ENCODE measurements at regions not wholly inside any gene's neighbourhood (a gene's known extent, or its start where the extent isn't known, plus 50 kb on each side); places are given as distances from the start of the nearest gene placed in this dataset.

- no peak for TF ChIP-seq CTCF (IDR thresholded peaks at IDR 0.05)
- no peak for DNase-seq (ENCODE audit: low spot score)
- no peak for ATAC-seq (ENCODE audit: low FRiP score)
Measured at GRCh38 chr2:15687720-15688119, 96.1 kb downstream of the DDX1 start.

- DNase-seq (ENCODE audit: low spot score) (no peak), ATAC-seq (ENCODE audit: low FRiP score) (no peak)
- TF ChIP-seq CTCF (IDR thresholded peaks at IDR 0.05), result no peak
Measured at GRCh38 chr2:15688924-15689568, 97.4 kb downstream of the DDX1 start.

GRCh38 chr2:15689654-15690053 is 98.0 kb downstream of the DDX1 start:
- ATAC-seq (ENCODE audit: low FRiP score), result no peak
- no peak for DNase-seq (ENCODE audit: low spot score)
- no peak for TF ChIP-seq CTCF (IDR thresholded peaks at IDR 0.05)

GRCh38 chr2:15691586-15692310 is 100.1 kb downstream of the DDX1 start:
- ATAC-seq (ENCODE audit: low FRiP score), result no peak
- TF ChIP-seq CTCF (IDR thresholded peaks at IDR 0.05), result no peak
- no peak for DNase-seq (ENCODE audit: low spot score)

- no peak for ATAC-seq (ENCODE audit: low FRiP score)
- no peak for DNase-seq (ENCODE audit: low spot score)
- no peak for TF ChIP-seq CTCF (IDR thresholded peaks at IDR 0.05)
Measured at GRCh38 chr2:15692551-15693377, 101.1 kb downstream of the DDX1 start.

- TF ChIP-seq CTCF (IDR thresholded peaks at IDR 0.05), result no peak
- ATAC-seq (ENCODE audit: low FRiP score) (no peak), DNase-seq (ENCODE audit: low spot score) (no peak)
Measured at GRCh38 chr2:15693382-15693781, 101.7 kb downstream of the DDX1 start.
